ENCODE measurements at regions not wholly inside any gene's neighbourhood (a gene's known extent, or its start where the extent isn't known, plus 50 kb on each side); places are given as distances from the start of the nearest gene placed in this dataset.

GRCh38 chr5:74169701-74170100 is 470.8 kb downstream of the ENC1 start:
- Histone ChIP-seq H3K27me3 (replicated peaks; ENCODE audit: insufficient read depth, low read length) (no peaks in the 10 kb centered on the region), H3F3A (ENCODE audit: insufficient read depth, low read length) (no peaks in the 10 kb centered on the region), H3K9me3 (replicated peaks; ENCODE audit: insufficient read depth, low read length) (no peaks in the 10 kb centered on the region), H2AFZ (ENCODE audit: low read length) (no peak overlapping the region), H3K9me2 (replicated peaks; ENCODE audit: insufficient read depth, low read length) (no peaks in the 10 kb centered on the region), H3K36me3 (replicated peaks; ENCODE audit: insufficient read depth, low read length) (no peaks in the 10 kb centered on the region), H3K79me2 (ENCODE audit: low read length) (no peaks in the 10 kb centered on the region), H3K27ac (ENCODE audit: low read length) (no peak overlapping the region), H3K4me1 (ENCODE audit: low read length) (no peaks in the 10 kb centered on the region), H4K20me1 (ENCODE audit: insufficient read depth, low read length) (no peaks in the 10 kb centered on the region), H3K4me3 (ENCODE audit: low read length) (no peak overlapping the region), H3K9ac (ENCODE audit: low read length) (no peak overlapping the region), H3K4me2 (ENCODE audit: low read depth, low read length) (no peak overlapping the region)
- DNase-seq: no peak
- TF ChIP-seq EZH2phosphoT487 (IDR thresholded peaks at IDR 0.05; ENCODE audit: low read length) (no peak), EZH2 (optimal IDR thresholded peaks at IDR 0.05; ENCODE audit: low read depth, low read length) (no peak)
- TF ChIP-seq, protein P1, sequence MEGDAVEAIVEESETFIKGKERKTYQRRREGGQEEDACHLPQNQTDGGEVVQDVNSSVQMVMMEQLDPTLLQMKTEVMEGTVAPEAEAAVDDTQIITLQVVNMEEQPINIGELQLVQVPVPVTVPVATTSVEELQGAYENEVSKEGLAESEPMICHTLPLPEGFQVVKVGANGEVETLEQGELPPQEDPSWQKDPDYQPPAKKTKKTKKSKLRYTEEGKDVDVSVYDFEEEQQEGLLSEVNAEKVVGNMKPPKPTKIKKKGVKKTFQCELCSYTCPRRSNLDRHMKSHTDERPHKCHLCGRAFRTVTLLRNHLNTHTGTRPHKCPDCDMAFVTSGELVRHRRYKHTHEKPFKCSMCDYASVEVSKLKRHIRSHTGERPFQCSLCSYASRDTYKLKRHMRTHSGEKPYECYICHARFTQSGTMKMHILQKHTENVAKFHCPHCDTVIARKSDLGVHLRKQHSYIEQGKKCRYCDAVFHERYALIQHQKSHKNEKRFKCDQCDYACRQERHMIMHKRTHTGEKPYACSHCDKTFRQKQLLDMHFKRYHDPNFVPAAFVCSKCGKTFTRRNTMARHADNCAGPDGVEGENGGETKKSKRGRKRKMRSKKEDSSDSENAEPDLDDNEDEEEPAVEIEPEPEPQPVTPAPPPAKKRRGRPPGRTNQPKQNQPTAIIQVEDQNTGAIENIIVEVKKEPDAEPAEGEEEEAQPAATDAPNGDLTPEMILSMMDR (IDR thresholded peaks at IDR 0.05; ENCODE audit: low read length): no peak

GRCh38 chr5:74167930-74168315 is 472.6 kb downstream of the ENC1 start:
- Histone ChIP-seq H3K9me2 (replicated peaks; ENCODE audit: insufficient read depth, low read length) (no peaks in the 10 kb centered on the region), H3K79me2 (ENCODE audit: low read length) (no peaks in the 10 kb centered on the region), H3K27ac (ENCODE audit: low read length) (no peak overlapping the region), H3K36me3 (replicated peaks; ENCODE audit: insufficient read depth, low read length) (no peaks in the 10 kb centered on the region), H3K4me1 (ENCODE audit: low read length) (no peaks in the 10 kb centered on the region), H3K4me3 (ENCODE audit: low read length) (no peak overlapping the region), H3F3A (ENCODE audit: insufficient read depth, low read length) (no peaks in the 10 kb centered on the region), H4K20me1 (ENCODE audit: insufficient read depth, low read length) (no peaks in the 10 kb centered on the region), H3K4me2 (ENCODE audit: low read depth, low read length) (no peak overlapping the region), H3K9me3 (replicated peaks; ENCODE audit: insufficient read depth, low read length) (no peaks in the 10 kb centered on the region), H3K27me3 (replicated peaks; ENCODE audit: insufficient read depth, low read length) (no peaks in the 10 kb centered on the region), H3K9ac (ENCODE audit: low read length) (no peak overlapping the region), H2AFZ (ENCODE audit: low read length) (no peak overlapping the region)
- no peak for TF ChIP-seq EZH2 (optimal IDR thresholded peaks at IDR 0.05; ENCODE audit: low read depth, low read length)
- TF ChIP-seq, protein P1 (IDR thresholded peaks at IDR 0.05; ENCODE audit: low read length): no peak
- no peak for TF ChIP-seq EZH2phosphoT487 (IDR thresholded peaks at IDR 0.05; ENCODE audit: low read length)
- no peak for DNase-seq

GRCh38 chr5:74167206-74167929 is 473.2 kb downstream of the ENC1 start:
- Histone ChIP-seq H3K27me3 (replicated peaks; ENCODE audit: insufficient read depth, low read length) (no peaks in the 10 kb centered on the region), H3K9me3 (replicated peaks; ENCODE audit: insufficient read depth, low read length) (no peaks in the 10 kb centered on the region), H3F3A (ENCODE audit: insufficient read depth, low read length) (no peaks in the 10 kb centered on the region), H3K4me3 (ENCODE audit: low read length) (no peak overlapping the region), H3K27ac (ENCODE audit: low read length) (no peak overlapping the region), H3K9me2 (replicated peaks; ENCODE audit: insufficient read depth, low read length) (no peaks in the 10 kb centered on the region), H3K4me2 (ENCODE audit: low read depth, low read length) (no peak overlapping the region), H3K36me3 (replicated peaks; ENCODE audit: insufficient read depth, low read length) (no peaks in the 10 kb centered on the region), H4K20me1 (ENCODE audit: insufficient read depth, low read length) (no peaks in the 10 kb centered on the region), H3K4me1 (ENCODE audit: low read length) (no peaks in the 10 kb centered on the region), H2AFZ (ENCODE audit: low read length) (no peak overlapping the region), H3K79me2 (ENCODE audit: low read length) (no peaks in the 10 kb centered on the region), H3K9ac (ENCODE audit: low read length) (no peak overlapping the region)
- no peak for DNase-seq
- TF ChIP-seq EZH2phosphoT487 (IDR thresholded peaks at IDR 0.05; ENCODE audit: low read length): no peak
- TF ChIP-seq, protein P1 (IDR thresholded peaks at IDR 0.05; ENCODE audit: low read length): no peak
- no peak for TF ChIP-seq EZH2 (optimal IDR thresholded peaks at IDR 0.05; ENCODE audit: low read depth, low read length)
